Bronchial epithelial cell (primary cell): ENCODE measurements at regions not wholly inside any gene's neighbourhood (a gene's known extent, or its start where the extent isn't known, plus 50 kb on each side); places are given as distances from the start of the nearest gene placed in this dataset.
A peak's percentile ranks its signal among the peaks of the same experiment; 100 is the strongest.

Experiments used
- DNase-seq: peaks from one replicate; pipeline ENCODE4 v3.0.0-alpha.2; 2010; ENCODE audit warnings: low read depth
- FAIRE-seq: peaks from 2 replicates; lab custom pipeline; 2011; peaks lifted over from hg19 to GRCh38; lab: Jason Lieb, UNC
- H3K27me3 ChIP-seq: 2 replicates; pipeline ENCODE4 v1.5.1; 2011; ENCODE audit warnings: low read length; ENCODE audit not compliant: control insufficient read depth, insufficient read depth
- H3K36me3 ChIP-seq: 2 replicates; pipeline ENCODE4 v1.5.1; 2011; ENCODE audit warnings: low read length; ENCODE audit not compliant: control insufficient read depth, insufficient read depth
- H3K4me3 ChIP-seq: 2 replicates; pipeline ENCODE4 v1.5.1; 2011; ENCODE audit warnings: mild to moderate bottlenecking, low read depth, low read length, control low read depth
- CTCF ChIP-seq: IDR thresholded peaks from 2 replicates; pipeline ENCODE4 v1.5.1; 2011; ENCODE audit warnings: mild to moderate bottlenecking, moderate library complexity, low read length, control low read depth, inconsistent platforms; ENCODE audit not compliant: insufficient read depth, severe bottlenecking

GRCh38 chr18:62637403-62637802 lies 77.9 kb upstream of the PHLPP1 start:
- no peak for TF ChIP-seq CTCF
- Histone ChIP-seq H3K36me3 (no peaks in the 10 kb centered on the region), H3K4me3 (no peak overlapping the region), H3K27me3 (no peaks in the 10 kb centered on the region)
- DNase-seq, result peak; percentile 22
- no peak for FAIRE-seq

- H3K27me3 ChIP-seq, result no peaks in the 10 kb centered on the region
- no peak overlapping the region for H3K4me3 ChIP-seq
- DNase-seq, result peak; percentile 12
- peak; percentile 55 for TF ChIP-seq CTCF
- no peaks in the 10 kb centered on the region for H3K36me3 ChIP-seq
- FAIRE-seq, result no peak
Observed at GRCh38 chr18:62637807-62638687, 77.3 kb upstream of the PHLPP1 start.

- no peak overlapping the region for H3K4me3 ChIP-seq
- no peak for DNase-seq
Observed at GRCh38 chr18:62643181-62643580, 72.2 kb upstream of the PHLPP1 start.

GRCh38 chr18:62644773-62645172 lies 70.6 kb upstream of the PHLPP1 start:
- DNase-seq, result no peak
- no peak for TF ChIP-seq CTCF
- no peaks in the 10 kb centered on the region for H3K36me3 ChIP-seq
- H3K4me3 ChIP-seq, result no peak overlapping the region
- no peak for FAIRE-seq
- H3K27me3 ChIP-seq, result peaks cover 1% of the 10 kb centered on the region

More at GRCh38 chr18:62643181-62643580, 72.2 kb upstream of the PHLPP1 start:
- TF ChIP-seq CTCF, result no peak
- H3K27me3 ChIP-seq, result peaks cover 1% of the 10 kb centered on the region
- no peaks in the 10 kb centered on the region for H3K36me3 ChIP-seq
- FAIRE-seq, result no peak

GRCh38 chr18:62647179-62647578 lies 68.2 kb upstream of the PHLPP1 start:
- H3K27me3 ChIP-seq, result peaks cover 1% of the 10 kb centered on the region
- no peak for TF ChIP-seq CTCF
- DNase-seq (no peak), FAIRE-seq (no peak)
- no peaks in the 10 kb centered on the region for H3K36me3 ChIP-seq
- H3K4me3 ChIP-seq, result no peak overlapping the region
